Skeletal muscle cell (primary cell): ENCODE measurements at regions not wholly inside any gene's neighbourhood (a gene's known extent, or its start where the extent isn't known, plus 50 kb on each side); places are given as distances from the start of the nearest gene placed in this dataset.
"Not testable (repeated sequence)": the region's sequence is repeated elsewhere in the genome, so short reads cannot be mapped to it uniquely, and the experiment has no call there.

Source experiments
- DNase-seq: peaks from one replicate; pipeline ENCODE4 v3.0.0-alpha.2; 2010; ENCODE audit warnings: low read depth
- H3K4me3 ChIP-seq: 2 replicates; pipeline ENCODE4 v1.5.1; 2011; ENCODE audit warnings: low read depth, mild to moderate bottlenecking, control low read depth, low read length, moderate library complexity

- no peak for DNase-seq
- H3K4me3 ChIP-seq: no peak overlapping the region
These were observed 114.2 kb downstream of the SOX4 start for GRCh38 chr6:21707524-21708319.

GRCh38 chr6:21708320-21708580 lies 114.7 kb downstream of the SOX4 start:
- H3K4me3 ChIP-seq: no peak overlapping the region

GRCh38 chr6:21710216-21710615 lies 116.7 kb downstream of the SOX4 start:
- DNase-seq: no peak
- no peak overlapping the region for H3K4me3 ChIP-seq

More at GRCh38 chr6:21708320-21708580, 114.7 kb downstream of the SOX4 start:
- no peak for DNase-seq

GRCh38 chr6:21710908-21711627 lies 117.5 kb downstream of the SOX4 start:
- DNase-seq: no peak
- H3K4me3 ChIP-seq: no peak overlapping the region

GRCh38 chr6:21712213-21712612 lies 118.7 kb downstream of the SOX4 start:
- DNase-seq: no peak
- no peak overlapping the region for H3K4me3 ChIP-seq

- no peak overlapping the region for H3K4me3 ChIP-seq
- no peak for DNase-seq
These were observed 119.9 kb downstream of the SOX4 start for GRCh38 chr6:21713481-21713880.

GRCh38 chr6:21715180-21715579 lies 121.6 kb downstream of the SOX4 start:
- H3K4me3 ChIP-seq: no peak overlapping the region
- no peak for DNase-seq

GRCh38 chr6:21722510-21722909 lies 129.0 kb downstream of the SOX4 start:
- no peak overlapping the region for H3K4me3 ChIP-seq
- DNase-seq: no peak

GRCh38 chr6:21726676-21727075 lies 133.1 kb downstream of the SOX4 start:
- no peak for DNase-seq
- H3K4me3 ChIP-seq: no peak overlapping the region

GRCh38 chr6:21728141-21728540 lies 134.6 kb downstream of the SOX4 start:
- DNase-seq: no peak

GRCh38 chr6:21729431-21729830 lies 135.9 kb downstream of the SOX4 start:
- DNase-seq: no peak
- H3K4me3 ChIP-seq: no peak overlapping the region

More at GRCh38 chr6:21728141-21728540, 134.6 kb downstream of the SOX4 start:
- H3K4me3 ChIP-seq: no peak overlapping the region

GRCh38 chr6:21730533-21730932 lies 137.0 kb downstream of the SOX4 start:
- no peak overlapping the region for H3K4me3 ChIP-seq
- no peak for DNase-seq

- no peak for DNase-seq
- H3K4me3 ChIP-seq: no peak overlapping the region
These were observed 138.0 kb downstream of the SOX4 start for GRCh38 chr6:21731411-21732031.

GRCh38 chr6:21732032-21732730 lies 138.6 kb downstream of the SOX4 start:
- not testable (repeated sequence) for DNase-seq, H3K4me3 ChIP-seq

GRCh38 chr6:21732731-21733130 lies 139.2 kb downstream of the SOX4 start:
- H3K4me3 ChIP-seq: no peak overlapping the region
- DNase-seq: no peak

- no peak for DNase-seq
These were observed 139.8 kb downstream of the SOX4 start for GRCh38 chr6:21733311-21733710.

GRCh38 chr6:21734204-21734603 lies 140.7 kb downstream of the SOX4 start:
- DNase-seq: no peak
- H3K4me3 ChIP-seq: no peak overlapping the region

More at GRCh38 chr6:21733311-21733710, 139.8 kb downstream of the SOX4 start:
- H3K4me3 ChIP-seq: no peak overlapping the region

- DNase-seq: no peak
- no peak overlapping the region for H3K4me3 ChIP-seq
These were observed 144.9 kb downstream of the SOX4 start for GRCh38 chr6:21738180-21739094.

GRCh38 chr6:21739241-21739640 lies 145.7 kb downstream of the SOX4 start:
- H3K4me3 ChIP-seq: no peak overlapping the region
- DNase-seq: no peak
